ENCODE measurements at regions not wholly inside any gene's neighbourhood (a gene's known extent, or its start where the extent isn't known, plus 50 kb on each side); places are given as distances from the start of the nearest gene placed in this dataset.

- Mint-ChIP-seq H3K36me3 (no peaks in the 10 kb centered on the region), H3K27ac (no peak overlapping the region), H3K27me3 (ENCODE audit: low read depth in 3 of 3) (peaks cover 0 to 2% (median 2%) of the 10 kb centered on the region in 3 donors), H3K4me3 (no peak overlapping the region), H3K9me3 (peaks cover 0 to 10% (median 4%) of the 10 kb centered on the region in 7 donors), H3K4me1 (no peaks in the 10 kb centered on the region)
- Histone ChIP-seq H3K27me3 (ENCODE audit: control insufficient read depth in 2 of 2, insufficient read depth in 2 of 2, low read length in 2 of 2) (no peaks in the 10 kb centered on the region), H3K27ac (ENCODE audit: low read depth in 1 of 2, low read length in 2 of 2) (no peak overlapping the region), H3K9me3 (replicated peaks in 1 of 2; ENCODE audit: control insufficient read depth in 1 of 2, insufficient read depth in 1 of 2, low read length in 2 of 2) (peaks cover 21 to 32% of the 10 kb centered on the region in 2 donors), H3K36me3 (replicated peaks in 1 of 2; ENCODE audit: control insufficient read depth in 1 of 2, insufficient read depth in 2 of 2, low read length in 2 of 2) (no peaks in the 10 kb centered on the region), H3K9ac (ENCODE audit: insufficient read depth, low read length, poor library complexity, severe bottlenecking) (no peak overlapping the region), H4K20me1 (ENCODE audit: insufficient read depth, low read length) (no peaks in the 10 kb centered on the region), H2AFZ (ENCODE audit: insufficient read depth, low read depth, low read length, poor library complexity, severe bottlenecking) (no peak overlapping the region), H3K4me2 (replicated peaks; ENCODE audit: extremely low read depth, low read length, poor library complexity, severe bottlenecking) (no peak overlapping the region), H3K4me1 (ENCODE audit: control insufficient read depth in 1 of 2, insufficient read depth in 2 of 2, low read length in 2 of 2) (no peaks in the 10 kb centered on the region), H3K4me3 (replicated peaks in 1 of 3; ENCODE audit: low read depth in 2 of 3, low read length in 3 of 3) (no peak overlapping the region), H3K79me2 (ENCODE audit: insufficient read depth, low read length) (no peaks in the 10 kb centered on the region)
- intact Hi-C loops (cut with micrococcal nuclease) = no loop called here
- DNase-seq = no peak
- no peak for TF ChIP-seq CTCF (IDR thresholded peaks at IDR 0.05)
These were observed 429.9 kb downstream of the DYNC2H1 start for GRCh38 chr11:103539166-103539565.

GRCh38 chr11:103541186-103541795 is 432.1 kb downstream of the DYNC2H1 start:
- Mint-ChIP-seq H3K27ac (no peak overlapping the region), H3K36me3 (no peaks in the 10 kb centered on the region), H3K4me3 (no peak overlapping the region), H3K9me3 (peaks cover 0 to 22% (median 4%) of the 10 kb centered on the region in 7 donors), H3K4me1 (no peaks in the 10 kb centered on the region), H3K27me3 (ENCODE audit: low read depth in 3 of 3) (peaks cover 0 to 4% (median 2%) of the 10 kb centered on the region in 3 donors)
- H3K27ac ChIP-seq (ENCODE audit: low read depth in 1 of 2, low read length in 2 of 2) = no peak overlapping the region
- no peaks in the 10 kb centered on the region for H3K27me3 ChIP-seq (ENCODE audit: control insufficient read depth in 2 of 2, insufficient read depth in 2 of 2, low read length in 2 of 2)
- no peaks in the 10 kb centered on the region for H3K4me1 ChIP-seq (ENCODE audit: control insufficient read depth in 1 of 2, insufficient read depth in 2 of 2, low read length in 2 of 2)
- H3K4me2 ChIP-seq (replicated peaks; ENCODE audit: extremely low read depth, low read length, poor library complexity, severe bottlenecking) = no peak overlapping the region
- H4K20me1 ChIP-seq (ENCODE audit: insufficient read depth, low read length) = no peaks in the 10 kb centered on the region
- H3K36me3 ChIP-seq (replicated peaks in 1 of 2; ENCODE audit: control insufficient read depth in 1 of 2, insufficient read depth in 2 of 2, low read length in 2 of 2) = no peaks in the 10 kb centered on the region
- no peaks in the 10 kb centered on the region for H3K79me2 ChIP-seq (ENCODE audit: insufficient read depth, low read length)
- H3K4me3 ChIP-seq (replicated peaks in 1 of 3; ENCODE audit: low read depth in 2 of 3, low read length in 3 of 3) = no peak overlapping the region
- intact Hi-C loops (cut with micrococcal nuclease) = no loop called here
- TF ChIP-seq CTCF (IDR thresholded peaks at IDR 0.05) = no peak
- DNase-seq = no peak
- no peak overlapping the region for H3K9ac ChIP-seq (ENCODE audit: insufficient read depth, low read length, poor library complexity, severe bottlenecking)
- peaks cover 25 to 38% of the 10 kb centered on the region in 2 donors for H3K9me3 ChIP-seq (replicated peaks in 1 of 2; ENCODE audit: control insufficient read depth in 1 of 2, insufficient read depth in 1 of 2, low read length in 2 of 2)
- H2AFZ ChIP-seq (ENCODE audit: insufficient read depth, low read depth, low read length, poor library complexity, severe bottlenecking) = no peak overlapping the region
- WGBS (ENCODE audit: insufficient coverage) = no CpG with 5 or more reads among the region's 4 CpGs
